NCI-H2196 (cell line): ENCODE measurements at regions not wholly inside any gene's neighbourhood (a gene's known extent, or its start where the extent isn't known, plus 50 kb on each side); places are given as distances from the start of the nearest gene placed in this dataset.
A peak's percentile ranks its signal among the peaks of the same experiment; 100 is the strongest.

Source experiments
- DNase-seq: peaks from one replicate; lab custom pipeline; 2025; ENCODE audit not compliant: unreplicated experiment; lab: John Stamatoyannopoulos, UW

- DNase-seq = no peak
Measured at GRCh38 chr6:140858381-140858971, 1274.2 kb upstream of the GJE1 start.

GRCh38 chr6:140857739-140858380, 1274.9 kb upstream of the GJE1 start:
- peak; percentile 3 for DNase-seq

GRCh38 chr6:140855520-140855919, 1277.2 kb upstream of the GJE1 start:
- DNase-seq = no peak

GRCh38 chr6:140854318-140854717, 1278.4 kb upstream of the GJE1 start:
- DNase-seq = no peak

GRCh38 chr6:140850438-140850837, 1282.3 kb upstream of the GJE1 start:
- DNase-seq = no peak

- no peak for DNase-seq
Measured at GRCh38 chr6:140849456-140849855, 1283.3 kb upstream of the GJE1 start.

GRCh38 chr6:140847262-140847645, 1285.5 kb upstream of the GJE1 start:
- no peak for DNase-seq

GRCh38 chr6:140846503-140847261, 1286.0 kb upstream of the GJE1 start:
- no peak for DNase-seq

GRCh38 chr6:140845701-140846100, 1287.0 kb upstream of the GJE1 start:
- DNase-seq = no peak

GRCh38 chr6:140844167-140844566, 1288.6 kb upstream of the GJE1 start:
- DNase-seq = no peak

GRCh38 chr6:140833408-140833807, 1299.3 kb upstream of the GJE1 start:
- no peak for DNase-seq

GRCh38 chr6:140830666-140831065, 1302.1 kb upstream of the GJE1 start:
- no peak for DNase-seq

GRCh38 chr6:140828856-140829255, 1303.9 kb upstream of the GJE1 start:
- DNase-seq = no peak

- no peak for DNase-seq
Measured at GRCh38 chr6:140827593-140827992, 1305.1 kb upstream of the GJE1 start.

GRCh38 chr6:140825731-140826130, 1307.0 kb upstream of the GJE1 start:
- no peak for DNase-seq

GRCh38 chr6:140824595-140824994, 1308.1 kb upstream of the GJE1 start:
- no peak for DNase-seq

- DNase-seq = no peak
Measured at GRCh38 chr6:140821196-140821595, 1311.5 kb upstream of the GJE1 start.

- DNase-seq = no peak
Measured at GRCh38 chr6:140817176-140817575, 1315.5 kb upstream of the GJE1 start.

GRCh38 chr6:140816681-140817080, 1316.0 kb upstream of the GJE1 start:
- DNase-seq = no peak

GRCh38 chr6:140812636-140813035, 1320.1 kb upstream of the GJE1 start:
- DNase-seq = no peak

GRCh38 chr6:140811642-140812041, 1321.1 kb upstream of the GJE1 start:
- no peak for DNase-seq

GRCh38 chr6:140809694-140810101, 1323.0 kb upstream of the GJE1 start:
- no peak for DNase-seq
